ENCODE measurements at regions not wholly inside any gene's neighbourhood (a gene's known extent, or its start where the extent isn't known, plus 50 kb on each side); places are given as distances from the start of the nearest gene placed in this dataset.

- BruUV-seq (replicated peaks) = no TSS peak
- ATAC-seq (no peak), DNase-seq (no peak)
These were observed 513.9 kb downstream of the ARAP2 start for GRCh38 chr4:35730414-35730813.

GRCh38 chr4:35734381-35735098, 509.8 kb downstream of the ARAP2 start:
- TF ChIP-seq EZH2phosphoT487 (IDR thresholded peaks at IDR 0.05; ENCODE audit: borderline replicate concordance, low read length) = no peak
- no peak for TF ChIP-seq CTCF (conservative IDR thresholded peaks at IDR 0.05; ENCODE audit: low read depth, low read length)
- TF ChIP-seq EZH2 (IDR thresholded peaks at IDR 0.05; ENCODE audit: low read length, unreplicated experiment) = no peak
- no peak overlapping the region for H3K4me3 ChIP-seq (ENCODE audit: low read length)

More at GRCh38 chr4:35730414-35730813, 513.9 kb downstream of the ARAP2 start:
- H3K36me3 ChIP-seq (ENCODE audit: low read depth, low read length) = no peaks in the 10 kb centered on the region
- H3F3A ChIP-seq (ENCODE audit: low read length, unreplicated experiment) = no peaks in the 10 kb centered on the region
- H3K79me2 ChIP-seq (ENCODE audit: low read length) = no peaks in the 10 kb centered on the region
- H3K27me3 ChIP-seq (ENCODE audit: low read length) = no peaks in the 10 kb centered on the region
- no peak overlapping the region for H3K4me3 ChIP-seq (ENCODE audit: low read length)
- no peaks in the 10 kb centered on the region for H4K20me1 ChIP-seq (ENCODE audit: low read length)
- no peak overlapping the region for H3K27ac ChIP-seq (ENCODE audit: low read length)
- no peaks in the 10 kb centered on the region for H3K4me1 ChIP-seq (ENCODE audit: insufficient read depth, low read length)
- H3K9ac ChIP-seq (ENCODE audit: low read length) = no peak overlapping the region
- no peak for TF ChIP-seq CTCF (conservative IDR thresholded peaks at IDR 0.05; ENCODE audit: low read depth, low read length)
- TF ChIP-seq EZH2 (IDR thresholded peaks at IDR 0.05; ENCODE audit: low read length, unreplicated experiment) = no peak
- H3K9me3 ChIP-seq (ENCODE audit: low read length) = no peaks in the 10 kb centered on the region
- intact Hi-C loops (cut with micrococcal nuclease) = no loop called here
- H2AFZ ChIP-seq (ENCODE audit: low read length) = no peak overlapping the region
- no peak overlapping the region for H3K4me2 ChIP-seq (ENCODE audit: low read length)
- no peaks in the 10 kb centered on the region for H3K9me2 ChIP-seq (replicated peaks; ENCODE audit: low read length)
- CTCF ChIA-PET = interaction anchor here (1.1 kb wide), 1 partner anchor 11 kb away, joined by 3 read pairs; no protein-coding TSS in a partner anchor
- POLR2A ChIA-PET (ENCODE audit: unreplicated experiment) = no interaction called here

GRCh38 chr4:35739308-35739707, 505.0 kb downstream of the ARAP2 start:
- DNase-seq (no peak), ATAC-seq (no peak)
- BruUV-seq (replicated peaks) = no TSS peak
- Histone ChIP-seq H3F3A (ENCODE audit: low read length, unreplicated experiment) (no peaks in the 10 kb centered on the region), H3K27ac (ENCODE audit: low read length) (no peak overlapping the region), H3K79me2 (ENCODE audit: low read length) (no peaks in the 10 kb centered on the region), H4K20me1 (ENCODE audit: low read length) (no peaks in the 10 kb centered on the region), H3K27me3 (ENCODE audit: low read length) (no peaks in the 10 kb centered on the region), H3K4me3 (ENCODE audit: low read length) (no peak overlapping the region), H3K9me2 (replicated peaks; ENCODE audit: low read length) (no peaks in the 10 kb centered on the region), H3K36me3 (ENCODE audit: low read depth, low read length) (no peaks in the 10 kb centered on the region), H3K9ac (ENCODE audit: low read length) (no peak overlapping the region), H2AFZ (ENCODE audit: low read length) (no peak overlapping the region), H3K4me2 (ENCODE audit: low read length) (no peak overlapping the region), H3K4me1 (ENCODE audit: insufficient read depth, low read length) (no peaks in the 10 kb centered on the region), H3K9me3 (ENCODE audit: low read length) (no peaks in the 10 kb centered on the region)
- TF ChIP-seq CTCF (conservative IDR thresholded peaks at IDR 0.05; ENCODE audit: low read depth, low read length) = no peak
- no peak for TF ChIP-seq EZH2 (IDR thresholded peaks at IDR 0.05; ENCODE audit: low read length, unreplicated experiment)
- no peak for TF ChIP-seq EZH2phosphoT487 (IDR thresholded peaks at IDR 0.05; ENCODE audit: borderline replicate concordance, low read length)
- ChIA-PET CTCF (no interaction called here), POLR2A (ENCODE audit: unreplicated experiment) (no interaction called here)
- intact Hi-C loops (cut with micrococcal nuclease) = no loop called here

More at GRCh38 chr4:35734381-35735098, 509.8 kb downstream of the ARAP2 start:
- POLR2A ChIA-PET (ENCODE audit: unreplicated experiment) = no interaction called here
- Histone ChIP-seq H2AFZ (ENCODE audit: low read length) (no peak overlapping the region), H3F3A (ENCODE audit: low read length, unreplicated experiment) (no peaks in the 10 kb centered on the region), H3K9me2 (replicated peaks; ENCODE audit: low read length) (no peaks in the 10 kb centered on the region), H3K9me3 (ENCODE audit: low read length) (no peaks in the 10 kb centered on the region), H3K9ac (ENCODE audit: low read length) (no peak overlapping the region), H3K27ac (ENCODE audit: low read length) (no peak overlapping the region), H3K79me2 (ENCODE audit: low read length) (no peaks in the 10 kb centered on the region), H3K4me1 (ENCODE audit: insufficient read depth, low read length) (no peaks in the 10 kb centered on the region), H3K36me3 (ENCODE audit: low read depth, low read length) (no peaks in the 10 kb centered on the region), H3K27me3 (ENCODE audit: low read length) (no peaks in the 10 kb centered on the region), H4K20me1 (ENCODE audit: low read length) (no peaks in the 10 kb centered on the region), H3K4me2 (ENCODE audit: low read length) (no peak overlapping the region)
- CTCF ChIA-PET = no interaction called here
- no TSS peak for BruUV-seq (replicated peaks)
- intact Hi-C loops (cut with micrococcal nuclease) = no loop called here
- DNase-seq (no peak), ATAC-seq (no peak)
